ENCODE measurements at regions not wholly inside any gene's neighbourhood (a gene's known extent, or its start where the extent isn't known, plus 50 kb on each side); places are given as distances from the start of the nearest gene placed in this dataset.

GRCh38 chr13:80817979-80818378 lies 477.1 kb upstream of the SPRY2 start:
- TF ChIP-seq EZH2 (IDR thresholded peaks at IDR 0.05), result no peak
- no peak for TF ChIP-seq POLR2AphosphoS5 (IDR thresholded peaks at IDR 0.05; ENCODE audit: borderline replicate concordance, low read depth, low read length)
- no peak for TF ChIP-seq FOXP2 (optimal IDR thresholded peaks at IDR 0.05; ENCODE audit: control extremely low read depth, extremely low read length, insufficient read depth)

Data from SK-N-MC (cell line).